HEK293T (cell line): ENCODE measurements at regions not wholly inside any gene's neighbourhood (a gene's known extent, or its start where the extent isn't known, plus 50 kb on each side); places are given as distances from the start of the nearest gene placed in this dataset.

Experiments used
- ARNT ChIP-seq: fragments of 450-650 bp; IDR thresholded peaks from 2 replicates; pipeline ENCODE4 v1.6.1; 2017; ENCODE audit warnings: mild to moderate bottlenecking
- BHLHE40 ChIP-seq: fragments of 450-650 bp; IDR thresholded peaks from 2 replicates; pipeline ENCODE4 v1.6.1; 2016; ENCODE audit warnings: mild to moderate bottlenecking, moderate library complexity, borderline replicate concordance
- CTBP1 ChIP-seq: fragments of 450-650 bp; IDR thresholded peaks from 2 replicates; pipeline ENCODE4 v1.6.1; 2016; ENCODE audit warnings: borderline replicate concordance
- ELF4 ChIP-seq: fragments of 450-650 bp; IDR thresholded peaks from 2 replicates; pipeline ENCODE4 v1.6.1; 2017; ENCODE audit warnings: antibody characterized with exemption
- FOXA1 ChIP-seq: fragments of 450-650 bp; IDR thresholded peaks from 2 replicates; pipeline ENCODE4 v1.6.1; 2016; ENCODE audit warnings: mild to moderate bottlenecking
- FOXK2 ChIP-seq: fragments of 450-650 bp; IDR thresholded peaks from 2 replicates; pipeline ENCODE4 v1.6.1; 2016; ENCODE audit warnings: mild to moderate bottlenecking
- FOXM1 ChIP-seq: fragments of 450-650 bp; IDR thresholded peaks from 2 replicates; pipeline ENCODE4 v1.6.1; 2017; ENCODE audit warnings: mild to moderate bottlenecking, borderline replicate concordance
- HDGF ChIP-seq: fragments of 450-650 bp; IDR thresholded peaks from 2 replicates; pipeline ENCODE4 v1.6.1; 2017; ENCODE audit warnings: antibody characterized with exemption, borderline replicate concordance
- LEF1 ChIP-seq: fragments of 450-650 bp; IDR thresholded peaks from 2 replicates; pipeline ENCODE4 v1.6.1; 2017; ENCODE audit warnings: mild to moderate bottlenecking, borderline replicate concordance
- SP1 ChIP-seq: fragments of 450-650 bp; IDR thresholded peaks from 2 replicates; pipeline ENCODE4 v1.6.1; 2017
- SUZ12 ChIP-seq: fragments of 450-650 bp; IDR thresholded peaks from 2 replicates; pipeline ENCODE4 v1.6.1; 2016; ENCODE audit warnings: mild to moderate bottlenecking
- TARDBP ChIP-seq: fragments of 450-650 bp; IDR thresholded peaks from 2 replicates; pipeline ENCODE4 v1.6.1; 2016

DNA sequence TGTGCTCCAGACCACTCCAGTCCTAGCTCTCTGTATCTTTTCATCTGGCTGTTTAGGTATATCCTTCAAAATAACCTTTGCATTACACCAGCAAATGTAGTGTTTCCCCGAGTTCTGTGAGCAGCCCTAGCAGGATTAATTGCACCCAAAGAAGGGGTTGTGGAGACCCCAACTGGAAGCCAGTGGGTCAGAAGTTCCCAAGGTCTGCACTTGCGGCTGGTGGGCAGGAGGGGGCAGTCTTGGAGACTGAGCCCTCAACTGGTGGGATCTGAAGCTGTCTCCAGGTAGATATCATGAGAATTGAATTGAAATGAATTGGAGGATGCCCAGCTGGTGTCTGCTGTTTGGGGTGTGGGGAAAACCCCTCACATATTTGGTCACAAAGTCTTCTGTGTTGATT is 1485.3 kb upstream of the TENM3 start:
- no peak for TF ChIP-seq FOXM1
- TF ChIP-seq CTBP1, result no peak
- no peak for TF ChIP-seq SUZ12
- no peak for TF ChIP-seq BHLHE40
- TF ChIP-seq FOXK2, result no peak
- no peak for TF ChIP-seq LEF1
- TF ChIP-seq FOXA1, result no peak
- TF ChIP-seq ARNT, result no peak
- no peak for TF ChIP-seq ELF4
- TF ChIP-seq TARDBP, result no peak
- no peak for TF ChIP-seq SP1
- TF ChIP-seq HDGF, result no peak
